Esophagus muscularis mucosa (tissue), 4 donors: ENCODE measurements at regions not wholly inside any gene's neighbourhood (a gene's known extent, or its start where the extent isn't known, plus 50 kb on each side); places are given as distances from the start of the nearest gene placed in this dataset.

ENCODE experiments used
- DNase-seq: peaks from one replicate; pipeline ENCODE4 v3.0.0-alpha.2; 2017; ENCODE audit errors: extremely low spot score
- H3K27ac ChIP-seq, 4 donors: fragments of 200-600 bp; sonication (generic); replicated peaks in 1 of 4; 1 replicate in 3 of 4; 2 replicates in 1 of 4; pipeline ENCODE4 v1.5.1; 2016 to 2019; ENCODE audit warnings: mild to moderate bottlenecking in 1 of 4
- H3K27me3 ChIP-seq, 4 donors: fragments of 200-600 bp; sonication (generic); one replicate each; pipeline versions ENCODE4 v1.5.1 to v1.6.0; 2016 to 2019
- H3K36me3 ChIP-seq, 4 donors: fragments of 200-600 bp; sonication (generic); one replicate each; pipeline ENCODE4 v1.5.1; 2016 to 2019
- H3K4me1 ChIP-seq, 4 donors: fragments of 200-600 bp; sonication (generic); one replicate each; pipeline ENCODE4 v1.5.1; 2016 to 2019
- H3K4me3 ChIP-seq, 4 donors: fragments of 200-600 bp; sonication (generic); 1 replicate in 2 of 4; 2 replicates in 2 of 4; pipeline ENCODE4 v1.5.1; 2016 to 2019; ENCODE audit warnings: mild to moderate bottlenecking in 4 of 4, moderate library complexity in 1 of 4
- H3K9me3 ChIP-seq, 4 donors: fragments of 200-600 bp; sonication (generic); 1 replicate in 3 of 4; 2 replicates in 1 of 4; pipeline ENCODE4 v1.5.1; 2016 to 2019
- CTCF ChIP-seq, 3 experiments: fragments of 200-600 bp in 2 of 3; fragments of 450-650 bp in 1 of 3; sonication (generic) in 2 of 3; IDR thresholded peaks; one replicate each; pipeline ENCODE4 v1.5.1; 2017 to 2019; ENCODE audit warnings: antibody characterized with exemption in 3 of 3, mild to moderate bottlenecking in 2 of 3, moderate library complexity in 1 of 3
- EP300 ChIP-seq: sonication (generic); formaldehyde crosslinking; IDR thresholded peaks from one replicate; pipeline ENCODE4 v1.6.1; 2017; ENCODE audit warnings: antibody characterized with exemption
- POLR2A ChIP-seq: fragments of 450-650 bp; IDR thresholded peaks from one replicate; pipeline ENCODE4 v1.6.1; 2017; ENCODE audit warnings: antibody characterized with exemption, moderate library complexity, mild to moderate bottlenecking, low read depth
- POLR2AphosphoS5 ChIP-seq, 2 donors: sonication (generic); formaldehyde crosslinking; IDR thresholded peaks; one replicate each; pipeline ENCODE4 v1.6.1; 2017; ENCODE audit warnings: antibody characterized with exemption in 2 of 2
- WGBS: methylation state at CpG from one replicate; pipeline ENCODE4 v1.1.5; 2018; 5-methylcytosine and 5-hydroxymethylcytosine counted together
- intact Hi-C: fragments of 100-400 bp; cut with DNase I; formaldehyde crosslinking; loops from one replicate; pipeline ENCODE4 v1.15.1; 2023

- TF ChIP-seq CTCF (IDR thresholded peaks at IDR 0.05) (no peak), POLR2AphosphoS5 (IDR thresholded peaks at IDR 0.05) (no peak), EP300 (no peak), POLR2A (no peak)
- H3K4me3 ChIP-seq: no peak overlapping the region
These were observed 152.9 kb downstream of the FAM124B start for GRCh38 chr2:224248944-224249371.

GRCh38 chr2:224242561-224242960, 159.3 kb downstream of the FAM124B start:
- WGBS: 57% methylated on average over 1 of the region's 1 CpG
- no peak for DNase-seq
- Histone ChIP-seq H3K27ac (no peak overlapping the region), H3K27me3 (no peaks in the 10 kb centered on the region), H3K36me3 (no peaks in the 10 kb centered on the region), H3K9me3 (no peaks in the 10 kb centered on the region), H3K4me3 (no peak overlapping the region), H3K4me1 (no peaks in the 10 kb centered on the region)
- TF ChIP-seq POLR2A: no peak
- TF ChIP-seq POLR2AphosphoS5 (IDR thresholded peaks at IDR 0.05): peak in 1 of 2 donors; percentile 20
- TF ChIP-seq CTCF (IDR thresholded peaks at IDR 0.05): no peak
- intact Hi-C loops: no loop called here

More at GRCh38 chr2:224248944-224249371, 152.9 kb downstream of the FAM124B start:
- H3K9me3 ChIP-seq: no peaks in the 10 kb centered on the region
- H3K27ac ChIP-seq: no peak overlapping the region
- no peaks in the 10 kb centered on the region for H3K4me1 ChIP-seq
- no peaks in the 10 kb centered on the region for H3K27me3 ChIP-seq
- 87% methylated on average over 1 of the region's 1 CpG for WGBS
- no peaks in the 10 kb centered on the region for H3K36me3 ChIP-seq
- intact Hi-C loops: no loop called here
- DNase-seq: no peak

DNA sequence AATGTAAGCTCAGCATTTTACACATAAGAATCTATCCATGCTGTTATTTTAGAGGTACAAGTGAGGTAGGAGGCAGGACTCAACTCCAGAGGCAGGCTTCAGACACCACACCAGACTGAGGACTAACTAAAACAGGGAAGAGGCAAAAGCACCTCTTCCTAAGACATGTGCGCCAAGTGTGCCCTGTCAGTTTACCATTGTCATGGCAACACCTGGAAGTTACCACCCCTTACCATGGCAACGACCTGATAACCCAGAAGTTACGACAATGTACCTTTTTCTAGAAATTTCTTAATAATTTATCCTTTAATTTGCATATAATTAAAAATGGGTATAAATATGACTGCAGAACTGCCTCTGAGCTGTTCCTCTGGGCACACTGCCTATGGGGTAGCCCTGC, 160.1 kb downstream of the FAM124B start:
- WGBS: 85% methylated on average over 3 of the region's 3 CpGs
- no peaks in the 10 kb centered on the region for H3K27me3 ChIP-seq
- no peak overlapping the region for H3K4me3 ChIP-seq
- intact Hi-C loops: no loop called here
- no peaks in the 10 kb centered on the region for H3K4me1 ChIP-seq
- no peaks in the 10 kb centered on the region for H3K36me3 ChIP-seq
- DNase-seq: no peak
- H3K27ac ChIP-seq: no peak overlapping the region
- H3K9me3 ChIP-seq: no peaks in the 10 kb centered on the region
- TF ChIP-seq CTCF (IDR thresholded peaks at IDR 0.05): no peak
- no peak for TF ChIP-seq EP300
- TF ChIP-seq POLR2AphosphoS5 (IDR thresholded peaks at IDR 0.05): no peak
- no peak for TF ChIP-seq POLR2A

- H3K4me3 ChIP-seq: no peak overlapping the region
- 53% methylated on average over 1 of the region's 1 CpG for WGBS
- no peaks in the 10 kb centered on the region for H3K36me3 ChIP-seq
- H3K9me3 ChIP-seq: no peaks in the 10 kb centered on the region
- no peaks in the 10 kb centered on the region for H3K27me3 ChIP-seq
- H3K4me1 ChIP-seq: no peaks in the 10 kb centered on the region
- no peak overlapping the region for H3K27ac ChIP-seq
- no peak for DNase-seq
- intact Hi-C loops: no loop called here
- TF ChIP-seq CTCF (IDR thresholded peaks at IDR 0.05): no peak
- no peak for TF ChIP-seq POLR2A
- TF ChIP-seq EP300: no peak
- no peak for TF ChIP-seq POLR2AphosphoS5 (IDR thresholded peaks at IDR 0.05)
These were observed 160.9 kb downstream of the FAM124B start for GRCh38 chr2:224241001-224241400.

DNA sequence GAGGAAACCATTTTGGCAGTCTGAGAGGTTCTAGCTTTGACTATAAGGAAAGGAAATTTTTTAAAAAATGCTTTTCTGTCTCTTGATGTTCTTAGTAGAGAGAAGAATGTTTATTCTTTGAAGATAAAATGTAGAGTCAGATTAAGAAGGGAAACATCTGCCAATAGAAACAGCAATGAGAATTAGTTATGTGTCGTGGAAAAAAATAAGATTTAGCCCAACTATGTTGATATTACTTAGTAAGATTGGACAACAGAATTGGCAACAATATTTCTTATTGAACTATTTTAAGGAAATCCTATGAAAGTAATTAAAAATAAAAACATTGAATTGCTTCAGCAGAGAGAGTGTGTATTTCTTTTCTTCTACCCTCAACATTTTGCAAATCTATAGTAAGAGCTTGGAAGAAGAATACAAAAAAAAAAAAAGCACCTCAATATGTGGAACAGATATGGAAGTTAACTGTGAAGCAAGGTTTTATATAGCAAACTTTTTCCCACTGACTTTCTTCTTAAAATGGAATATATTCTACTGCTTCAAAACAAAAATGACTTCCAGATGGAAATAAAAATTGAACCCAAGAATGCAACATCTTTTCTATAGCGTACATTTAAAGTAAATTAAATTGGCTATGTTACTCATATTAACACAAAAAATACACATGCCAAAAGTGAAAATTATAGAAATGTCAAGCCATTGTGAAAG, 177.9 kb downstream of the FAM124B start:
- Histone ChIP-seq H3K36me3 (no peaks in the 10 kb centered on the region), H3K27ac (no peak overlapping the region), H3K4me1 (peaks cover 0 to 24% (median 13%) of the 10 kb centered on the region in 4 donors), H3K27me3 (no peaks in the 10 kb centered on the region), H3K4me3 (no peak overlapping the region), H3K9me3 (no peaks in the 10 kb centered on the region)
- intact Hi-C loops: no loop called here
- TF ChIP-seq POLR2A: no peak
- TF ChIP-seq EP300: no peak
- no peak for TF ChIP-seq POLR2AphosphoS5 (IDR thresholded peaks at IDR 0.05)
- no peak for TF ChIP-seq CTCF (IDR thresholded peaks at IDR 0.05)
- no peak for DNase-seq
- WGBS: 76% methylated on average over 2 of the region's 2 CpGs
